IMR-90 (cell line): ENCODE measurements at regions not wholly inside any gene's neighbourhood (a gene's known extent, or its start where the extent isn't known, plus 50 kb on each side); places are given as distances from the start of the nearest gene placed in this dataset.

Source experiments
- ATAC-seq: fragments of 200-7000 bp; cut with Tn5 transposase; 2 replicates; pipeline ENCODE4 v1.9.1; 2020; ENCODE audit warnings: low read depth, mild to moderate bottlenecking, moderate library complexity
- BruUV-seq: library from RNA; stranded (reverse); fragments of 400-500 nt; replicated peaks from 2 replicates; lab custom pipeline; 2021; lab: Mats Ljungman, UMichigan
- CTCF ChIA-PET: fragments of 300-600 bp; formaldehyde crosslinking; extraction: SDS; loops from one replicate; lab custom pipeline; 2021; ENCODE audit warnings: antibody characterized with exemption; lab: Yijun Ruan, JAX
- POLR2A ChIA-PET: fragments of 300-600 bp; sonication (Branson Sonifier 250); formaldehyde crosslinking; loops from one replicate; lab custom pipeline; 2022; ENCODE audit warnings: antibody characterized with exemption; ENCODE audit not compliant: unreplicated experiment; lab: Charles Lee
- DNase-seq: peaks from one replicate; pipeline ENCODE4 v3.0.0; 2013
- H2AFZ ChIP-seq: replicated peaks from 2 replicates; pipeline ENCODE3; 2013; ENCODE audit warnings: low read length, mild to moderate bottlenecking; ENCODE audit not compliant: poor library complexity
- H2AK5ac ChIP-seq: 2 replicates; pipeline ENCODE4 v1.6.1; 2013; ENCODE audit warnings: low read depth, low read length, inconsistent platforms
- H2AK9ac ChIP-seq: replicated peaks from 2 replicates; pipeline ENCODE3; 2013; ENCODE audit warnings: mild to moderate bottlenecking, low read depth, low read length, moderate library complexity; ENCODE audit not compliant: poor library complexity
- H2BK120ac ChIP-seq: 2 replicates; pipeline ENCODE4 v1.6.1; 2013; ENCODE audit warnings: low read depth, low read length, inconsistent platforms
- H2BK15ac ChIP-seq: 3 replicates; pipeline ENCODE4 v1.6.1; 2013; ENCODE audit warnings: low read depth, low read length, inconsistent platforms
- H2BK20ac ChIP-seq: 2 replicates; pipeline ENCODE4 v1.6.1; 2013; ENCODE audit warnings: low read depth, mild to moderate bottlenecking, inconsistent platforms, low read length, moderate library complexity
- H2BK5ac ChIP-seq: 2 replicates; pipeline ENCODE4 v1.6.1; 2013; ENCODE audit warnings: mild to moderate bottlenecking, low read depth, low read length, inconsistent platforms; ENCODE audit not compliant: poor library complexity, severe bottlenecking
- H3K14ac ChIP-seq: replicated peaks from 2 replicates; pipeline ENCODE4 v1.6.1; 2013; ENCODE audit warnings: low read depth, low read length, inconsistent platforms
- H3K18ac ChIP-seq: 2 replicates; pipeline ENCODE4 v1.6.1; 2013; ENCODE audit warnings: low read depth, low read length, control low read depth
- H3K23ac ChIP-seq: 2 replicates; pipeline ENCODE4 v1.6.1; 2013; ENCODE audit warnings: low read depth, low read length, inconsistent platforms
- H3K27ac ChIP-seq: 2 replicates; pipeline ENCODE4 v1.5.1; 2013; ENCODE audit warnings: mild to moderate bottlenecking, control low read depth, low read length; ENCODE audit not compliant: insufficient read depth
- H3K27me3 ChIP-seq: 2 replicates; pipeline ENCODE4 v1.6.1; 2013; ENCODE audit warnings: low read length; ENCODE audit not compliant: control insufficient read depth, insufficient read depth
- H3K36me3 ChIP-seq: 2 replicates; pipeline ENCODE4 v1.6.1; 2013; ENCODE audit warnings: low read length, mixed read lengths; ENCODE audit not compliant: control insufficient read depth, insufficient read depth
- H3K4ac ChIP-seq: 2 replicates; pipeline ENCODE4 v1.6.1; 2013; ENCODE audit warnings: low read depth, low read length, inconsistent platforms
- H3K4me1 ChIP-seq: 2 replicates; pipeline ENCODE4 v1.6.1; 2013; ENCODE audit warnings: low read length, mixed read lengths; ENCODE audit not compliant: control insufficient read depth, insufficient read depth
- H3K4me2 ChIP-seq: 2 replicates; pipeline ENCODE4 v1.6.1; 2013; ENCODE audit warnings: low read depth, mild to moderate bottlenecking, control low read depth, low read length, moderate library complexity
- H3K4me3 ChIP-seq: 2 replicates; pipeline ENCODE4 v1.5.1; 2013; ENCODE audit warnings: low read depth, mild to moderate bottlenecking, control low read depth, low read length, moderate library complexity; ENCODE audit not compliant: insufficient read depth
- H3K56ac ChIP-seq: 2 replicates; pipeline ENCODE4 v1.6.1; 2013; ENCODE audit warnings: low read length, inconsistent platforms; ENCODE audit not compliant: insufficient read depth; ENCODE audit errors: extremely low read depth
- H3K79me1 ChIP-seq, 2 experiments: 2 replicates each; pipeline ENCODE4 v1.6.1; 2013; ENCODE audit warnings: low read length in 2 of 2, inconsistent platforms in 1 of 2, low read depth in 1 of 2
- H3K9ac ChIP-seq: 2 replicates; pipeline ENCODE4 v1.6.1; 2013; ENCODE audit warnings: low read depth, low read length, control low read depth
- H3K9me1 ChIP-seq: 2 replicates; pipeline ENCODE4 v1.6.1; 2013; ENCODE audit warnings: low read length, inconsistent platforms; ENCODE audit not compliant: insufficient read depth
- H3K9me3 ChIP-seq: 2 replicates; pipeline ENCODE4 v1.6.1; 2013; ENCODE audit warnings: low read length; ENCODE audit not compliant: control insufficient read depth, insufficient read depth
- H4K20me1 ChIP-seq: 2 replicates; pipeline ENCODE4 v1.6.1; 2013; ENCODE audit warnings: low read length, inconsistent platforms; ENCODE audit not compliant: insufficient read depth
- H4K5ac ChIP-seq: 2 replicates; pipeline ENCODE4 v1.6.1; 2013; ENCODE audit warnings: mild to moderate bottlenecking, low read depth, low read length, control low read depth
- H4K8ac ChIP-seq, 2 experiments: 2 replicates each; pipeline ENCODE4 v1.6.1; 2013; ENCODE audit warnings: low read depth in 2 of 2, low read length in 2 of 2, control low read depth in 1 of 2, inconsistent platforms in 1 of 2
- H4K91ac ChIP-seq: 2 replicates; pipeline ENCODE4 v1.6.1; 2013; ENCODE audit warnings: low read depth, low read length, inconsistent platforms; ENCODE audit not compliant: insufficient read depth
- BHLHE40 ChIP-seq: fragments of 150-350 bp; IDR thresholded peaks from 2 replicates; pipeline ENCODE4 v1.6.1; 2016; ENCODE audit warnings: mild to moderate bottlenecking, low read depth, low read length
- CEBPB ChIP-seq: IDR thresholded peaks from 2 replicates; pipeline ENCODE4 v1.6.1; 2012; ENCODE audit warnings: low read depth, low read length, improper control_type of control experiment
- CHD1 ChIP-seq: IDR thresholded peaks from 2 replicates; pipeline ENCODE4 v1.6.1; 2012; ENCODE audit warnings: low read depth, low read length, improper control_type of control experiment
- CTCF ChIP-seq: conservative IDR thresholded peaks from 2 replicates; pipeline ENCODE4 v1.5.1; 2012; ENCODE audit warnings: mild to moderate bottlenecking, low read depth, low read length, improper control_type of control experiment
- ELK1 ChIP-seq: fragments of 150-350 bp; IDR thresholded peaks from 2 replicates; pipeline ENCODE4 v1.6.1; 2016; ENCODE audit warnings: low read depth, mild to moderate bottlenecking, low read length, moderate library complexity, borderline replicate concordance
- FOS ChIP-seq: fragments of 150-350 bp; IDR thresholded peaks from 2 replicates; pipeline ENCODE4 v1.6.1; 2016; ENCODE audit warnings: low read depth, low read length
- MAFK ChIP-seq: IDR thresholded peaks from 2 replicates; pipeline ENCODE4 v1.6.1; 2012; ENCODE audit warnings: low read depth, low read length, improper control_type of control experiment
- MAZ ChIP-seq: IDR thresholded peaks from 2 replicates; pipeline ENCODE4 v1.6.1; 2012; ENCODE audit warnings: low read depth, mild to moderate bottlenecking, low read length, improper control_type of control experiment, moderate library complexity, borderline replicate concordance
- MXI1 ChIP-seq: IDR thresholded peaks from 2 replicates; pipeline ENCODE4 v1.6.1; 2012; ENCODE audit warnings: low read depth, mild to moderate bottlenecking, low read length, moderate library complexity, borderline replicate concordance
- NFE2L2 ChIP-seq: fragments of 150-350 bp; IDR thresholded peaks from 2 replicates; pipeline ENCODE4 v1.6.1; 2016; ENCODE audit warnings: low read depth, mild to moderate bottlenecking, low read length
- POLR2A ChIP-seq: IDR thresholded peaks from 2 replicates; pipeline ENCODE4 v1.6.1; 2012; ENCODE audit warnings: mild to moderate bottlenecking, low read depth, low read length
- RAD21 ChIP-seq: IDR thresholded peaks from 2 replicates; pipeline ENCODE4 v1.6.1; 2012; ENCODE audit warnings: low read length, improper control_type of control experiment
- RCOR1 ChIP-seq: IDR thresholded peaks from 2 replicates; pipeline ENCODE4 v1.6.1; 2012; ENCODE audit warnings: mild to moderate bottlenecking, low read length, improper control_type of control experiment; ENCODE audit not compliant: insufficient replicate concordance
- RFX5 ChIP-seq: IDR thresholded peaks from 2 replicates; pipeline ENCODE4 v1.8.0; 2012; ENCODE audit warnings: low read depth, mild to moderate bottlenecking, low read length, moderate library complexity
- SMC3 ChIP-seq: fragments of 150-350 bp; IDR thresholded peaks from 2 replicates; pipeline ENCODE4 v1.6.1; 2016; ENCODE audit warnings: low read depth, mild to moderate bottlenecking, antibody characterized with exemption, low read length, moderate library complexity
- USF2 ChIP-seq: fragments of 150-350 bp; IDR thresholded peaks from 2 replicates; pipeline ENCODE4 v1.6.1; 2017; ENCODE audit warnings: mild to moderate bottlenecking, antibody characterized with exemption, low read length, low read depth
- WGBS, 2 experiments: methylation state at CpG; one replicate each; pipeline versions ENCODE4 v1.1.5 to v1.1.7; 2013; ENCODE audit warnings: missing lambda C conversion rate in 2 of 2; ENCODE audit not compliant: insufficient read length in 1 of 2; ENCODE audit errors: extremely low coverage in 2 of 2; 5-methylcytosine and 5-hydroxymethylcytosine counted together
- dilution Hi-C: fragments of 300-500 bp; cut with HindIII; formaldehyde crosslinking; loops from one replicate; pipeline ENCODE4 v1.14.3; 2018; ENCODE audit warnings: low sequenced_read_pairs; ENCODE audit not compliant: unreplicated experiment
- in situ Hi-C: fragments of 300-500 bp; cut with MboI; formaldehyde crosslinking; loops from 3 replicates; pipeline ENCODE4 v1.14.3; 2019; ENCODE audit warnings: low sequenced_read_pairs, inconsistent platforms, mixed read lengths
- intact Hi-C: fragments of 100-400 bp; cut with micrococcal nuclease; formaldehyde crosslinking; loops from 2 replicates; pipeline ENCODE4 v1.10.0; 2022

GRCh38 chr13:111967572-111968201 lies 99.3 kb upstream of the SOX1 start:
- dilution Hi-C loops (no loop called here), intact Hi-C loops (no loop called here), in situ Hi-C loops (no loop called here)
- no peak overlapping the region for H3K56ac ChIP-seq
- H3K9me1 ChIP-seq: no peaks in the 10 kb centered on the region
- peaks cover 47% of the 10 kb centered on the region for H3K9me3 ChIP-seq
- no peak overlapping the region for H2BK120ac ChIP-seq
- H3K23ac ChIP-seq: no peak overlapping the region
- H2BK5ac ChIP-seq: no peak overlapping the region
- no peak overlapping the region for H3K4ac ChIP-seq
- H3K9ac ChIP-seq: no peak overlapping the region
- H2BK15ac ChIP-seq: no peak overlapping the region
- ChIA-PET CTCF (no interaction called here), POLR2A (no interaction called here)
- WGBS, 2 experiments: 34% methylated on average over 2 of the region's 8 CpGs; no CpG with 5 or more reads in 1 of the 2 experiments
- no peak overlapping the region for H3K18ac ChIP-seq
- no peaks in the 10 kb centered on the region for H4K20me1 ChIP-seq
- H3K79me1 ChIP-seq: no peaks in the 10 kb centered on the region
- no peak overlapping the region for H3K4me2 ChIP-seq
- H2AK9ac ChIP-seq: no peak overlapping the region
- H3K36me3 ChIP-seq: no peaks in the 10 kb centered on the region
- no peak overlapping the region for H3K4me3 ChIP-seq
- no peak overlapping the region for H3K27ac ChIP-seq
- no peak overlapping the region for H4K91ac ChIP-seq
- H3K27me3 ChIP-seq: no peaks in the 10 kb centered on the region
- BruUV-seq: no TSS peak
- no peak overlapping the region for H2AK5ac ChIP-seq
- H4K8ac ChIP-seq: no peak overlapping the region
- no peak overlapping the region for H3K14ac ChIP-seq
- ATAC-seq (no peak), DNase-seq (no peak)
- H2BK20ac ChIP-seq: no peak overlapping the region
- no peak overlapping the region for H2AFZ ChIP-seq
- TF ChIP-seq RAD21 (no peak), BHLHE40 (no peak), RCOR1 (no peak), CHD1 (no peak), CEBPB (no peak), ELK1 (no peak), SMC3 (no peak), MAFK (no peak), USF2 (no peak), MAZ (no peak), CTCF (no peak), FOS (no peak), MXI1 (no peak), NFE2L2 (no peak), POLR2A (no peak), RFX5 (no peak)
- no peak overlapping the region for H4K5ac ChIP-seq
- H3K4me1 ChIP-seq: no peaks in the 10 kb centered on the region
